DND-41 (cell line): ENCODE measurements at regions not wholly inside any gene's neighbourhood (a gene's known extent, or its start where the extent isn't known, plus 50 kb on each side); places are given as distances from the start of the nearest gene placed in this dataset.
"Not testable (repeated sequence)": the region's sequence is repeated elsewhere in the genome, so short reads cannot be mapped to it uniquely, and the experiment has no call there.

Source experiments
- EZH2 ChIP-seq: IDR thresholded peaks from 3 replicates; pipeline ENCODE4 v1.6.1; 2012; ENCODE audit warnings: borderline replicate concordance, low read depth, mild to moderate bottlenecking, moderate library complexity, low read length, inconsistent platforms; ENCODE audit not compliant: severe bottlenecking
- TF ChIP-seq, protein P1 (sequence below): IDR thresholded peaks from 2 replicates; pipeline ENCODE4 v1.5.1; 2012; ENCODE audit warnings: borderline replicate concordance, low read length, moderate library complexity, mild to moderate bottlenecking; ENCODE audit not compliant: poor library complexity, severe bottlenecking; ENCODE audit errors: extremely low read depth

DNA sequence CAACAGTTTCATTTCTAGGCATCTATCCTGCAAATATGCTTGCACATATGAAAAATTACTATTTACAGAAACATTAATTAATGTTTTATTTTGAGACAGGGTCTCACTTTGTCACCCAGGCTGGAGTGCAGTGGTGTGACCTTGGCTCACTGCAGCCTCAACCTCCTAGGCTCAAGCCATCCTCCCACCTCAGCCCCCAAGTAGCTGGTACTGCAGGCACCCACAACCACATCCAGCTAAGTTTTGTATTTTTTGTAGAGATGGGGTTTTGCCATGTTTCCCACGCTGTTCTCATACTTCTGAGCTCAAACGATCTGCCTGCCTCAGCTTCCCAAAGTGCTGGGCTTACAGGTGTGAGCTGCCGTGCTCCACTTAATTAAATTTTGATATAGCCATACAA, 86.2 kb upstream of the CCND2 start:
- not testable (repeated sequence) for TF ChIP-seq EZH2
- TF ChIP-seq, protein P1, sequence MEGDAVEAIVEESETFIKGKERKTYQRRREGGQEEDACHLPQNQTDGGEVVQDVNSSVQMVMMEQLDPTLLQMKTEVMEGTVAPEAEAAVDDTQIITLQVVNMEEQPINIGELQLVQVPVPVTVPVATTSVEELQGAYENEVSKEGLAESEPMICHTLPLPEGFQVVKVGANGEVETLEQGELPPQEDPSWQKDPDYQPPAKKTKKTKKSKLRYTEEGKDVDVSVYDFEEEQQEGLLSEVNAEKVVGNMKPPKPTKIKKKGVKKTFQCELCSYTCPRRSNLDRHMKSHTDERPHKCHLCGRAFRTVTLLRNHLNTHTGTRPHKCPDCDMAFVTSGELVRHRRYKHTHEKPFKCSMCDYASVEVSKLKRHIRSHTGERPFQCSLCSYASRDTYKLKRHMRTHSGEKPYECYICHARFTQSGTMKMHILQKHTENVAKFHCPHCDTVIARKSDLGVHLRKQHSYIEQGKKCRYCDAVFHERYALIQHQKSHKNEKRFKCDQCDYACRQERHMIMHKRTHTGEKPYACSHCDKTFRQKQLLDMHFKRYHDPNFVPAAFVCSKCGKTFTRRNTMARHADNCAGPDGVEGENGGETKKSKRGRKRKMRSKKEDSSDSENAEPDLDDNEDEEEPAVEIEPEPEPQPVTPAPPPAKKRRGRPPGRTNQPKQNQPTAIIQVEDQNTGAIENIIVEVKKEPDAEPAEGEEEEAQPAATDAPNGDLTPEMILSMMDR = not testable (repeated sequence)
